SH-SY5Y (cell line): ENCODE measurements at regions not wholly inside any gene's neighbourhood (a gene's known extent, or its start where the extent isn't known, plus 50 kb on each side); places are given as distances from the start of the nearest gene placed in this dataset.

Source experiments
- GATA2 ChIP-seq: IDR thresholded peaks from 2 replicates; pipeline ENCODE4 v1.6.1; 2011; ENCODE audit warnings: mild to moderate bottlenecking, low read depth, low read length
- GATA3 ChIP-seq: IDR thresholded peaks from 2 replicates; pipeline ENCODE4 v1.6.1; 2011; ENCODE audit warnings: low read depth, mild to moderate bottlenecking, low read length, moderate library complexity

DNA sequence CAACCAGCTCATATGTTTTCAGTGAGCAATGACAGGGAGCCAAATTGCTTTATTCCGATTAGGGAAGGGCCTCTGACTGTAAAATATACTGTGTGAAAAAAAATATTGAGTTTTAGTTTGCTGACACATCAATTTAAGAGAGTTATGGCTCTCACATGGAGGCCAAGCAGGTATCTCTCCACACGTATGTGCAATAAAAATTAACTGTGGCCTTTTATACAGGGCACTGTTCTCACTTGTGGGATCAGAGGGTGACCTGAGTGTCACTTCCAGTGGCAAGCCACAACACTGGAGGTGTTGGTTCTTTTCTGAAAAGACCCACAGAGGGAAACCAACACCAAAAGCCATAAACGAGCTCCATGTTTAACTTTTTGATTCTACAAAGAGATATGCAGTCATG is 462.8 kb downstream of the MID1IP1 start:
- TF ChIP-seq GATA3 (no peak), GATA2 (no peak)
